GM21737 (cell line): ENCODE measurements at regions not wholly inside any gene's neighbourhood (a gene's known extent, or its start where the extent isn't known, plus 50 kb on each side); places are given as distances from the start of the nearest gene placed in this dataset.

Experiments used
- ATAC-seq: cut with Tn5 transposase; IDR thresholded peaks from one replicate; pipeline ENCODE4 v1.9.1; 2021; ENCODE audit warnings: mild to moderate bottlenecking, moderate library complexity; ENCODE audit not compliant: unreplicated experiment

DNA sequence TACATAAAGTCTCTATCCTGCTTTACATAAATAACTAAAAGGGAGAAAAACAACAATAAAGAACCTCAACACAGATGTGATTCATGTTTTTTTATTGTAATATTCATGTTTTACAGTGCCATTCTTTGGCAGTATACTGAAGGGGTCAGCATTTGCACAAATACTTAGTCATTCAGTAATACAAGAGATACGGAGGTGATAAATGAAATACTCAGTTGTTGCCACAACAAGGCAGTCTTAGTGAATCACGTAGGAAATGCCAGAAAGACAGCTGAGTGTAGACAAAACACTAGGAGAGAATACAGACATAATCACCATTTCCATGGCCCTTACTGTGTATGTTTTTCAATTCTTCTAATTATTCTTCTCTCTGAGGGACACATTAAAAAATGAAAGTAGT, 910.4 kb downstream of the METTL15 start:
- ATAC-seq = no peak

DNA sequence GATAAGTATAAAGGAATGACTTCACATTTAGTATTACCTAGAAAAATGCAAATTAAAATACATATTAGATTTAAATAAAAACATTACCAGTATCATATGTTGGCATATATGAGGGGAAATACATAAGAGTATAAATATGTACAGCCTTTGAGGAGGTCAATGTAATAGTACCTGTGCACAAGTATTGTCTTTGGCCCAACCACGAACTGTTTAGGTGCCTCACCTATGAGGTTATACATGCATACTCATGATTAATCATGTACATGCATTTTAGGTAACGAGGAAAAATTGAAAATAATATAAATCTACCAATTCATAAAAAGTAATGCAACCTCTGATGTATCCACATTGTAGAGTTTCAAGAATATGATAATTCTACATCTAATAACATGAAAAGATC, 909.8 kb downstream of the METTL15 start:
- no peak for ATAC-seq

DNA sequence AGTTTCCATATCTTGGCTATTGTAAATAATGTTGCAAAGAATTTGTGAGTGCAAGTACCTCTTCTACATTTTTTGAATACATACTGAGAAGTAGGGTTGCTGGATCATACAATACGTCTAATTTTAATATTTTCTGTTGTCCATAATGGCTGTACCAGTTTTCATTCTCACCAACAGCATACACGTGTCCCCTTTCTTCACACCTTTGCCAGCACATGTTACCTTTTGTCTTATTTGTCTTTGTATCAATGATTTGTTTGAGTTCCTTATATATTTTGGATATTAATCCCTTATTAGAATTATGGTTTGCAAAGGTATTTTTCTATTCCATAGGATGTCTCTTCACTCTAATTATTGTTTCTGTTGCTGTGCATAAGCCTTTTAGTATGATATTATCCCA, 904.3 kb downstream of the METTL15 start:
- no peak for ATAC-seq

DNA sequence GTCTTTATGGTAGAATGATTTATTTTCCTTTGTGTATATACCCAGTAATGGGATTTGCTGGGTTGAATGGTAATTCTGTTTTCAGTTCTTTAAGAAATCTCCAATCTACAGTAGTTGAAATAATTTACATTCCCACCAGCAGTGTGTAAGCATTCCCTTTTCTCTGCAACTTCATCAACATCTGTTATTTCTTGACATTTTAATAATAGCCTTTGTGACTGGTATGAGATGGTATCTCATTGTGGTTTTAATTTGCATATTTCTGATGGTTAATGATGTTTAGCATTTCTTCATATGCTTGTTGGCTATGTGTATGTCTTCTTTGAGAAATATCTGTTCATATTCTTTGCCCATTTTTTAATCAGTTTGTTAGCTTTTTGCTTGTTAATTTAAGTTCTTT, 901.2 kb downstream of the METTL15 start:
- ATAC-seq = no peak

DNA sequence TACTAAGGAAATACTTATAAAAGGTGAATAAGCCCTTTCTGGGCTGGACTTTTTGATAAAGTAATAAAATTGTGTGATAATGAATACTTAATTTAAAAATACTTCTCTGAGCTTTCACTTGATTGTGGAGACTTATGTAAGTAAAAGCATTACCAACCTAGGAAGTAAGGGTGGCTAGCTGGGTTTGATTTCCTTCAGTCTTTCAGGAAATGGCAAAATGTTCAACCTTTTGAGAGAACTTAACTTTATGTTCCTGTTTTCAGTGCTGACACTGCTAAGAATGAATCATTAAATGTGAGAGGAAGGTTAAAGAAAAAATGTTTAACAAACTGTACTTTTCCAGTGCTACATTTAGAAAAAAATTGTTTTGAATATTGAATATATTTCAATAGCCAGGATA, 900.3 kb downstream of the METTL15 start:
- no peak for ATAC-seq

DNA sequence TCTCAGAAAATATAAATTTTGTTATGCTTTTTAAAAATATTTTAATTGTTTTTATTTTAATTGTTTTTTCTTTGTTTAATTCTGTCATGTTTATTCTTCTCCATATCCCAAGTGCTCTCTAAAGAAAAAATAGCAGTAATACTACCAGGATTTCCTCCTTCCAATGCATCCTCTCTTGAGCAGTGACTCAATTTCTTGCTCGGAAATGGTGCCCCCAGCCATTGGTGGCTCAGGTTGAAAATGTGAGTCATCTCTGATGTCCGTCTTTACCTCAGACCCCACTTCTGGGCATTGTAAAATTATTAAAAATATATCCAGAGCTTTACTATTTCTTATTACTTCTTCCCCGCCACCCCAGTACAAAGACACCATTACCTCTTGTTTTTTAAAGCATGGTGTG, 898.5 kb downstream of the METTL15 start:
- ATAC-seq = no peak

DNA sequence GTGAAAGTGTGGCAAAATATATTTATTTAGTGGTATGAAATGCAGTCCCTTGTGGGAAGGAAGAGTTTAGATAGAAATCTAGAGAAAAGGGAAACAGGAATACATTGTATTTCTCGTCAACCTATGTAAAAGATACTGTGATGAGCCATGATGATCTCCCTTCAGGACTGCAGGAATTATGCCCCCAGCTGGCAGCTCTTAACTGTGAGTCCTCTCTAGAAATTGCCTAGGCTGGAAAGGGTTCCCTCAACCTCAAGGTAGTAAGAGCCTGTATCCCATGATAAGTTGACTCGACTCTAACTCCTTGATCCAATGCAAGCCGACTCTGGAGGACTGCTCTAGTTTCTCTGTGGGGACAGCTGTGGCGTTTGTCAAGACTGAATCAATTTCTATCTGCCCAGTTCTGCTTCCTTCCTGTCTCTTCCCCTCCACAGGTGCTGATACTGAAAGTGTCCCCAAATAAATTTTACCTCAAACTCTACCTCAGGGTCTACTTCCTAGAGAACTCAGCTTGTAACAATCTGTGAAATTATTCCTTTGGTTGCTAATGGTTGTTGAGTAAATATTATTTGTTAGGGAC, 897.3 kb downstream of the METTL15 start:
- no peak for ATAC-seq

DNA sequence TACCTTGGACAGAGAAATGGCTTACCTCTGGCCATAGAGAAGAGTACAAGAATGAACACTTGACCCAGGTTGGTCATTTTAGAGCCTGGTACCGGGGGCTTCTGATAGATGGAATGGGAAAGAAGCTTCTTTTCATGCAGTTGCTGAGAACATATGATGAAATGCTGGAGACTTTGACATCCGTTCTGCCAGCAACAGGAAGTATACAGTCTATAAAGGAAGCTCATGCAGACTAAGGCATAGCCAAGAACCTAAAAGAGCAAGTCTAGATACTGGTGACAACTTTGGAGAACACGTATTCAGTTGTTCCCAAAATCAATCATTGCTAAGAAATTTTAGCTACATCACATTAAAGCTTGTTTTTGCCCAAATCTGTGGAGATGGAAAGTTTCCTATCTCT, 894.6 kb downstream of the METTL15 start:
- ATAC-seq = no peak

DNA sequence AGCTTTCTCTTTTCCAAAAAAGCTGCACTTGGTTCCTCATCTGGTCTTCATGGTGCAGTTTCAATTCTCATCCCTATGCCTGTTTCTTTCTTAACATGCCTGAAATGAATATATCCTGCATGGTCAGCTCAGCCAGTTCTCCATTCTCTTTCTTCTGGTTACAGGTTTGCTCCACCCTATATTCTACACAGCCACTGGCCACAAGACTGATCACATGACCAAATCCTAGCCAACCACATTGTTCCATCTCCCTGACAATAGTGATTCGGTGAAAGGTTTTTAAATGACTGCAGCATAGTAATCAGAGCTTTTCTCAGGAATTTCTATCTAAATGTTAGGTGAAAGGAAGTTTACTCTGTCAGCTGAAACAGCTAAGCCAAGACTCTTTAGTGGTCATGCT, 891.4 kb downstream of the METTL15 start:
- ATAC-seq = no peak

DNA sequence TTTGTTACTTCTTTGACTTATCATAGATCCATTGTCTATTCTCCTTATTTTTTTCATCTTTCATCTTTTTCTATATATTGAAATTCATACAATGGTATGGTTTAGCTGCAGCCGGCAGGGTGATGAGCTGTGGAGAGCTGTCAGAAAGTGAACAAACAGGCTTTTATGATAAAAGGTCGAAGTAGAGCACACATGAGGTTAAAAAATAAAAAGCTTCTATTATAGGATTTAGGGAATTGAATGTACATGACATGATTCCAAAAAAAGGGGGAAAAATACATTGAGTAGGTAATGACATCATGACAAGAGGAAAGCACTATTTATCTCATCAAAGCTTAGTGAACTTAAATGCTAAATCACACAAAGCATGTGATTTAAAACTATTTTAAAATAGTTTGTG, 884.8 kb downstream of the METTL15 start:
- no peak for ATAC-seq

DNA sequence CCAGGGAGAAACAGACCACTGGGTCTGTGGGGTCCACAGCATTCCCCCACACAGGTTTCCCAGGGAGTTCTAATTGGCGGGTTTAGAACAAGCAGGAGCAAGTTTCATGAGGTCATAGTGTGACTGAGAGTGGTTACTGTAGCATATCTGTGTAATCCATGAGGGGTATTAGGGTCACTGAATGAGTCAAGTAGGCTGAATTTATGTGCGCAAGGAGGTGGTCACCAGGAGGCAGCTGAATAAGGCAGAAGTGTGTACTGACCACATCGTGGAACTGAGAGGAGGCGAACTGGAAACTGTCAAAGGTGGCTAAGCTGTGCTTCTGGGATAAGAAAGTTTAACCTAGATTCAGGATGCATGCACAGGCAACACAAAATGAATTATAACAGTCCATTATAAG, 876.0 kb downstream of the METTL15 start:
- no peak for ATAC-seq

DNA sequence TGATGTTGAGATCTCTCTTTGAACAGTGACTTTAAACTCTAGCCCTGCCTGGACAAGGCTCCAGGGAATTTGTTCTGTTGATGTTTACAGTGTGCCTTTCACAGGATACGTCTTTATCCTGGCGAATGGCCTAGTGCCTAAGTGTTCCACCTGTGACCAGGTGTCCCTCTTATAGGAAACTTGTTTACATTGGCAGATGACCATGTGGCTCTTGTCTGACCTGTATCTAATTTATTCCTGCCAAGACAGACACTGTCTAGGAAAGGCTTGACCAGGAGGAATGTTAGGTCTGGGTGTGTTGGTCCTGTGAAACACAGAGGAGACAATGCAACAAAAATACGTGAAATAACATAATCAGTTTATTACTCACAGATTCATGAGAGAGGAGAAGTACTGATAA, 875.6 kb downstream of the METTL15 start:
- ATAC-seq = no peak

DNA sequence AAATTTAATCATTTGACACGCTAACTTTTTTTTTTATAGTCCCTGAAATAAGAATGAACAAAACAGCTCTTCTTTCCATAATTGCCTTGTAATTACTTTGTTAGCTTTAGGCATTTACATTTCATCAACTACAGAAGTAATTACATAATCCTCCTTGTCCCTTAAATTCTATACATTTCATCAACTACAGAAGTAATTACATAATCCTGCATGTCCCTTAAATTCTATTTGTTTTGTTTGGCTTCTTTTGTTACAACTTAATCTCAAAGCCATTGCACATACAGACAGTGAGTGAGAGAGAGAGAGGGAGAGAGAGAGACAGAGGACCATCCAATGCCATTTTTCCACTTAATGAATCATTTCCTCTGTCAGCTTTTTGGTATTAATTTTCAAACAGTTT, 873.2 kb downstream of the METTL15 start:
- ATAC-seq = no peak

DNA sequence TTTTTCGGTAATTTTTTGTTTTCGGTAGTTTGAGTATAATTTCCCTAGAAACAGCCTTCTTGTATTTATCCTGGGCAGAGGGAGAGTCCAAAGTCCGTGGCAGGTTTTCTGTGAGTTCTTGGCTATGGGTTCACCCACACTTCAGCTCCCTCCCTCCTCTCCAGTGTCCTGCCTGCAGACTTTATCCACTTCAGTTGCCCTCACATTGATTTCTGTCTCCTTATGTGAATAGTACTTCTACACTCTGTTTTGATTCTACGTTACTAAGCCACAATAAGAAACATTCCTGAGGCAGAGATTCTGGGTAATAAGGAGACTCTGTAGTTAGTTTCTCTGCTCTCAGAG, 868.6 kb downstream of the METTL15 start:
- ATAC-seq = no peak

DNA sequence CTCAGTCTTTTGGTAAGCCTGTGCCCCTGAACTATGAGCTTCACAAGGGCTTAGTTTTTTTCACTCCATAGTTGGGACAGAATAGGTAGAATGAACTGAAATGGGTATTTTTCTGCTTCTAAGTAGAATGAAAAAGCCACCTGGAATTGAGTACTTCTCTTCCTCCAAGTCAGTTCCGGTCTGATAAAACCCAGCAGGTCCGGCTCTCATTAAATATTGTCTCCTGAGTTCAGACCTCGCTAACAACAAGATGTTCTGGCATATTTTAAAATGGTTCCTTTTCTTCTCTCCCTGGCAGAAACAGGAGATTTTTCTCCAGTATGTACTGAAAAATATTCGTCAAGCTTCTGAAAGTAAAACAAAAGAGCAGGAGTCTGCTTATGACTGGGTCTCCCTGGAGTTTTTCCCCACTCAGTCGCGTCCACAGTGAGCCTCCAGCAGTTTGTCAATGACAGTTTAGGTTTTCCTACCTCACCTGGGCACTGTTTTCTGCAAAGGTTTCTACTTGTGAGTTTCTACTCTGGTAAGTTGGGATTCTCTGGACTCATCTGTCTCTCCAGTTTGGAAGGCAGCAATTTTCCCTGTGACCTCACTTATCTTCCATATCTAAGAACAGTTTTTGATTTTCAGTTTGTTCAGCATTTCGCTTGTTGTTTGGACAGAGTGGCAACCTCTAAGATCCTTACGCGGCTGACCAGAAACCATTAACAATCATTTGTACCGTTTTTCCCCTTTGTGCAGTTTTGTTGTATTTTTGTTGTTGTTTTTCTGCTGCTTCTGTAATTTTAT, 868.0 kb downstream of the METTL15 start:
- no peak for ATAC-seq

DNA sequence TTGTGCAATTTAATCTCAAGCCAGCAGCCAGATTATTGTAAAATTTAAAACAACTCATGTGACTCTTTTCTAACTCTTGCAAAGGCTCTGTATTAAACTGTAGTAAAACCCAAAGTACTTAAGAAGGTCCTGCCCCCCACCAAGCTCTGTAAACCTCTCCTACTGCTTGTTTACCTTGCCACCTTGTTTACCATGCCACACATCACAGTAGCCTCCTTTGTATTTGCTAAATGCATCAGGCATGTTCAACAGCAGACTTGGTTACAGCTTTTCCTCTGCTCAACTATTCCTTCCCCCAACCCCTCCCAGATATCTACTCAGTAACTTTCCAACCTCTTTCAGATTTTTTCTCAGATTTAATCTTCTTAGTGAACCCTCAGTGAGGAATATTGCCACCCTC, 861.6 kb downstream of the METTL15 start:
- ATAC-seq = no peak

DNA sequence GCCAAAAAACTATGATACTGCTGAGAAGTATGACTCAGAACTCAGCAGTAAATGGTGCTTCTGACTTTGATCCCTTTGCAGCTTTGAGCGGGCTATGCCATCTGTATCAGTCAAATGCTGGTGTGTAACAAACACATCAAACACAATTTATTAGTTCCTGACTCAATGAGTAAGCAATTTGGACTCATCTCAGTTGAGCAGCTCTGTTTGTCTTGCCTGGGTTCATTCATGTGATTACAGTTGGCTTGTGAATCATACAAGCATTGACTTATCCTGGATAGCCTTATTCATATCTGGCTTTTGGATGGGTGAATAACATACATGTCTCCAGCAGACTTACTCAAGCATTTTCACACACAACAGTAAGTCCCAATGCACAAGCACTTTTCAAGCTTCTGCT, 858.8 kb downstream of the METTL15 start:
- ATAC-seq = no peak

DNA sequence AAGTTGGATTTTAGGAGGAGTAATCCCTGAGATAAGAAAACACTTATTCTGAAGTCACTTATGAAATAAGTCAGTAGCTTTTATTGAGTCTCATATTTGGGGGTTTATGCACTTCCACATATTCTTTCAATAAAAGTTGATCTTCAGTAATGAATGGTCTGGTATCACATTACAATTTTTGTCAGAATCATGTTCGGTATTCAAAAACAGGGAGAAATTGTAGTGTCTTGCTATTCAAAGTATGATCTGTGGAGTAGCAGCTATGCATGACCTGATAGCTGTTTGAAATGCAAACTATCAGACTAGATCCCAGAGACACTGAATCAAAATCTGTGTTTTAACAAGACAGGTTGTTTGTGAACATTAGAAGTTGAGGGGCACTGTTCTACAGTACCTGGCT, 857.6 kb downstream of the METTL15 start:
- ATAC-seq = no peak

DNA sequence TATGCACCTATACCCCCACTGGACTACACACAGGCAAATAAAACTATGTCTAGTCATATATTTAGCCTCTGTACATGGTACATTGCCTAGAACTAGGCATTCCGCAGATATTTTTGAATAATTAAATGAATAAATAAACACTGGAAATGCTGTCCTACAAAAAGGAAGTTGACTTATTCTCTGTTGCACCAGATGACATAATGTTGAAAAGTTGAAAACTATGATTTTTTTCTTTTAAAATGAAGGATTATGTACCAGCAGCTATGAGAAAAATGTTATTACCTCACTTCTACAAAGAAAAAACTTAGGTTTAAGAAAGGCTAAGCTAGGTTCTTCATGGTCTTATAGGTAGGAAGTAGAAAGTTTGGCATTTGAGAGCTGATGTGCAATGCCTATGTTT, 856.6 kb downstream of the METTL15 start:
- ATAC-seq = no peak

DNA sequence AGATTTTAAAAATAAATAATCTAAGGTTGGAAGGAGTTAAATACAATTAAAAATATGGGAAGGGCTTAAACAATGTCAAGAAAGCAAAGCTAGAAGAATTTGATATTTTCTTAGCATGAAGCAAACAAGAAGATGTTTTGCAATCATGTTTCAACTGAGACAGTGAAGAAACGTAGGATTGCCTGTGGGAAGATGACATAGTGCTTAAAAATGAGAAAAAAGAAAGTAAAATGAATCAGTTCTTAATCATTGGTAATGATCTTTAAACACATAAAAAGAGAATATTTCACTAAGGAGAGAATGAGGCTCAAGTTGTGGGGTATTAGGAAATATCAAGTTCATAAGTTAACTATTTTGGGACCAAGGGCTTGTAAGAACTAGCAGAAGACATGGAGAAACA, 855.0 kb downstream of the METTL15 start:
- ATAC-seq = no peak

DNA sequence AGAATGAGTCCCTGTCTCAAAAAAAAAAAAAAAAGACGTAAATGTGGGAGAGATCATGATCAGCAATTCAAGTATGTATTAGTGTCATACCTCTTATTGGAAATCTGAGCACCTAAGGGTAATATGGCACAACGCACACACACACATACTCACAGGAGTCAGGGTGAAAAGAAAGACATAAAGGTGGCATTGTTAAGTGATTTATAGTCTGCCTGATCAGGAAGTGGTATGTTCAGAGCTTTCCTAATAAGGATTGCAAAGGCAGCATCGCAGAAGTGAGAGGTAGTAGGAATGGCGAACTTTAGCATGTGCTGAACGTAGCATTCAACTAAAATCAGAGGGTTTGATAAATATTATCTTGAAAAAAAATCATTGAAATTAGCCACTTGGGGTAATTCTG, 854.3 kb downstream of the METTL15 start:
- ATAC-seq = no peak

DNA sequence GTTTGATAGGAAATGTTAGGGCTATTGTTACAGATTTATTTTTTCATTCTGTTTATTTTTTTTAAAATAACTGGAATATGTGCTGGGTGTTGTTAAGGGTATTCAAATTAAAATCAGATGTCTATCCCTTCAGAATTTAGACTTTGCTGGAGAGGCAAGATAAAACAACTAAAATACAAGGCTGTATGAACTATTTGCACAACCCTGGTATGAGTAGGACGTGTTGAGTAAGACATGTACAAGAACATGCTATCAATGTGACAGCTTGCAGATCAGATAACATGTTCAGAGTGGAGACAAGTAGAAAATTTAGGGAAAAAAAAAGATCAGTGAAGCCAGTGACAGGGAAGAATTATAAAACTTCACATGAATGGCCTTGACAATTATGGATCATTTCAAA, 853.5 kb downstream of the METTL15 start:
- ATAC-seq = no peak

DNA sequence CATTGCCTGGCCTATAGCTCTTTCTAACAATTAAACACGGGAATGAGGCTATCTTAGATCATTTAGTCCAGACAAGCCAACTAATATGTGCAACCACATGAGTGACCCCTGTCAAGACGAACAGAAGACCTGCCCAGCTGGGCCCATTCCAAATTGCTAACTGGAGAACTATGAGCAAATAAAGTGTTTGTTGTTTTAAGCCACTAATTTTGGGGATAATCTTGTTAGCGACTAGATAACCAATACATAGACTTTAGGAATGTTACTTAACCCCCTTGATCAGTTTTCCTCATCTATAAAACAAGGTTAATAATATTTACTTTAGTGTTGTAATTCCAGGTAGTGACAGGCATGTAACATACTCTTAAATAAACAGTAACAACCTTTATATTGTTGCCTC, 848.3 kb downstream of the METTL15 start:
- no peak for ATAC-seq
